HepG2 (cell line): ENCODE measurements at regions not wholly inside any gene's neighbourhood (a gene's known extent, or its start where the extent isn't known, plus 50 kb on each side); places are given as distances from the start of the nearest gene placed in this dataset.

Experiments
- ATAC-seq: fragments of 200-7000 bp; cut with Tn5 transposase; 3 replicates; pipeline ENCODE4 v1.9.1; 2020; ENCODE audit warnings: mild to moderate bottlenecking, moderate library complexity
- BruUV-seq: library from RNA; stranded (reverse); fragments of 400-500 nt; replicated peaks from 2 replicates; lab custom pipeline; 2021; lab: Mats Ljungman, UMichigan
- CTCF ChIA-PET: fragments of 300-600 bp; formaldehyde crosslinking; extraction: SDS; loops from one replicate; lab custom pipeline; 2021; ENCODE audit warnings: low total read pairs, inconsistent platforms, low intra/inter-chr PET ratio; lab: Yijun Ruan, JAX
- POLR2A ChIA-PET: fragments of 350-600 bp; sonication (Branson Sonifier 250); formaldehyde crosslinking; loops from one replicate; lab custom pipeline; 2020; ENCODE audit warnings: antibody characterized with exemption, inconsistent platforms; lab: Yijun Ruan, JAX
- DNase-seq: peaks from one replicate; pipeline ENCODE4 v3.0.0-alpha.2; 2015; ENCODE audit warnings: low spot score
- FAIRE-seq: peaks from 3 replicates; lab custom pipeline; 2011; peaks lifted over from hg19 to GRCh38; lab: Jason Lieb, UNC
- H2AFZ ChIP-seq: one replicate; pipeline ENCODE4 v1.6.1; 2011; ENCODE audit warnings: low read length, inconsistent platforms
- H3K27ac ChIP-seq: fragments of 300-600 bp; 3 replicates; pipeline ENCODE4 v1.8.0; 2011; ENCODE audit warnings: mixed run types, mild to moderate bottlenecking, mixed read lengths, low read length, inconsistent platforms; ENCODE audit not compliant: insufficient read depth; ENCODE audit errors: extremely low read length
- H3K27me3 ChIP-seq, 2 experiments: fragments of 200-600 bp in 1 of 2; 2 replicates in 1 of 2; 3 replicates in 1 of 2; pipeline versions ENCODE4 v1.6.0 to v1.8.0; 2011; ENCODE audit warnings: low read length in 2 of 2, mild to moderate bottlenecking in 2 of 2, moderate library complexity in 2 of 2, inconsistent platforms in 1 of 2; ENCODE audit not compliant: insufficient read depth in 2 of 2, control insufficient read depth in 1 of 2
- H3K36me3 ChIP-seq, 2 experiments: fragments of 200-600 bp in 1 of 2; replicated peaks in 1 of 2; 2 replicates in 1 of 2; 3 replicates in 1 of 2; pipeline versions ENCODE4 v1.5.1 to v1.8.0; 2011; ENCODE audit warnings: low read length in 2 of 2, inconsistent platforms in 1 of 2; ENCODE audit not compliant: insufficient read depth in 2 of 2, control insufficient read depth in 1 of 2
- H3K4me1 ChIP-seq: 2 replicates; pipeline ENCODE4 v1.5.1; 2012; ENCODE audit warnings: low read length, inconsistent platforms; ENCODE audit not compliant: insufficient read depth
- H3K4me2 ChIP-seq: 2 replicates; pipeline ENCODE4 v1.6.0; 2011; ENCODE audit warnings: low read depth, low read length, inconsistent platforms
- H3K4me3 ChIP-seq, 3 experiments: fragments of 200-600 bp in 1 of 3; sonication (generic), shearing (Covaris generic) in 1 of 3; replicated peaks in 1 of 3; 2 replicates each; pipeline ENCODE4 v1.5.1; 2011 to 2016; ENCODE audit warnings: low read length in 3 of 3, inconsistent platforms in 2 of 3, low read depth in 2 of 3, mild to moderate bottlenecking in 2 of 3, control low read depth in 1 of 3, mixed read lengths in 1 of 3; ENCODE audit not compliant: insufficient read depth in 1 of 3
- H3K79me2 ChIP-seq: one replicate; pipeline ENCODE4 v1.6.1; 2011; ENCODE audit warnings: low read length, inconsistent platforms; ENCODE audit not compliant: insufficient read depth
- H3K9ac ChIP-seq: 2 replicates; pipeline ENCODE4 v1.6.0; 2011; ENCODE audit warnings: mild to moderate bottlenecking, low read depth, low read length, inconsistent platforms; ENCODE audit not compliant: insufficient read depth
- H3K9me3 ChIP-seq: 2 replicates; pipeline ENCODE4 v1.5.1; 2012; ENCODE audit warnings: mild to moderate bottlenecking, low read length
- H4K20me1 ChIP-seq: 2 replicates; pipeline ENCODE4 v1.6.0; 2011; ENCODE audit warnings: inconsistent platforms, mild to moderate bottlenecking, low read length, moderate library complexity; ENCODE audit not compliant: insufficient read depth
- ETV6 ChIP-seq: sonication (generic); formaldehyde crosslinking; conservative IDR thresholded peaks from 2 replicates; pipeline ENCODE4 v1.4.0; 2020; ENCODE audit warnings: missing genetic modification reagents
- FOXK2 ChIP-seq: fragments of 450-650 bp; IDR thresholded peaks from 2 replicates; pipeline ENCODE4 v1.6.1; 2016
- GLMP ChIP-seq: sonication (generic); formaldehyde crosslinking; IDR thresholded peaks from 2 replicates; pipeline ENCODE4 v1.9.0; 2021; ENCODE audit warnings: missing genetic modification reagents, mild to moderate bottlenecking, borderline replicate concordance
- HMG20B ChIP-seq: conservative IDR thresholded peaks from 2 replicates; pipeline ENCODE4 v1.6.1; 2016; ENCODE audit warnings: missing genetic modification reagents, missing compliant biosample characterization
- KDM1A ChIP-seq: IDR thresholded peaks from 2 replicates; pipeline ENCODE4 v1.6.1; 2016; ENCODE audit warnings: missing compliant biosample characterization
- MAFG ChIP-seq: sonication (generic); formaldehyde crosslinking; IDR thresholded peaks from 2 replicates; pipeline ENCODE4 v1.5.1; 2020; ENCODE audit warnings: mild to moderate bottlenecking, missing genetic modification reagents
- THAP8 ChIP-seq: sonication (generic); formaldehyde crosslinking; IDR thresholded peaks from 2 replicates; pipeline ENCODE4 v1.5.1; 2020; ENCODE audit warnings: missing genetic modification reagents, mild to moderate bottlenecking, borderline replicate concordance
- ZNF136 ChIP-seq: sonication (generic); formaldehyde crosslinking; IDR thresholded peaks from 2 replicates; pipeline ENCODE4 v1.8.1; 2022; ENCODE audit warnings: low read depth, mild to moderate bottlenecking, moderate library complexity, missing genetic modification reagents
- ZNF589 ChIP-seq: sonication (generic); formaldehyde crosslinking; conservative IDR thresholded peaks from 2 replicates; pipeline ENCODE4 v1.8.0; 2022; ENCODE audit warnings: mild to moderate bottlenecking, moderate library complexity, missing genetic modification reagents
- ZNF746 ChIP-seq: sonication (generic); formaldehyde crosslinking; IDR thresholded peaks from 2 replicates; pipeline ENCODE4 v1.8.0; 2022; ENCODE audit warnings: mild to moderate bottlenecking, missing genetic modification reagents
- ZSCAN9 ChIP-seq: IDR thresholded peaks from 2 replicates; pipeline ENCODE4 v1.6.1; 2016; ENCODE audit warnings: borderline replicate concordance
- WGBS: methylation state at CpG from one replicate; pipeline ENCODE4 v1.1.6; 2017; ENCODE audit warnings: low lambda C conversion rate; 5-methylcytosine and 5-hydroxymethylcytosine counted together
- in situ Hi-C: cut with HindIII; loops from 2 replicates; pipeline ENCODE4 v1.10.0; 2017; ENCODE audit warnings: low pct_unique_long_range_greater_than_20kb; ENCODE audit not compliant: extremely low pct_ligation_motif_present
- intact Hi-C: fragments of 100-400 bp; cut with micrococcal nuclease; formaldehyde crosslinking; loops from one replicate; pipeline ENCODE4 v1.10.0; 2022; ENCODE audit not compliant: unreplicated experiment

GRCh38 chr16:54477714-54478113 lies 191.1 kb upstream of the IRX3 start:
- TF ChIP-seq FOXK2 = no peak
- no peak for TF ChIP-seq ZNF746 (CRISPR knock-in tag)
- TF ChIP-seq GLMP = no peak
- TF ChIP-seq ZNF589 (CRISPR knock-in tag) = no peak
- no peak for TF ChIP-seq KDM1A
- TF ChIP-seq MAFG (CRISPR knock-in tag) = no peak
- TF ChIP-seq HMG20B = no peak
- no peak for TF ChIP-seq THAP8 (CRISPR knock-in tag)
- no peak for TF ChIP-seq ZSCAN9
- TF ChIP-seq ETV6 (CRISPR knock-in tag) = no peak
- no peak for TF ChIP-seq ZNF136
- TF ChIP-seq, all 625 proteins: peak for 0
- POLR2A ChIA-PET = no interaction called here
- intact Hi-C loops = no loop called here
- Histone ChIP-seq H3K36me3 (no peaks in the 10 kb centered on the region), H3K9me3 (no peaks in the 10 kb centered on the region), H3K27me3 (peaks cover 0 to 15% of the 10 kb centered on the region in 2 experiments; a peak in 2 of 5 replicates), H4K20me1 (no peaks in the 10 kb centered on the region), H3K9ac (no peak overlapping the region), H3K4me2 (no peak overlapping the region), H3K4me3 (no peak overlapping the region), H3K4me1 (no peaks in the 10 kb centered on the region), H2AFZ (no peak overlapping the region), H3K27ac (no peak overlapping the region), H3K79me2 (no peaks in the 10 kb centered on the region)
- ATAC-seq = no peak
- CTCF ChIA-PET = no interaction called here
- 24% methylated on average over 6 of the region's 6 CpGs for WGBS
- DNase-seq = no peak
- in situ Hi-C loops = no loop called here
- no TSS peak for BruUV-seq
- FAIRE-seq = no peak
